D341Med (cell line): ENCODE measurements at regions not wholly inside any gene's neighbourhood (a gene's known extent, or its start where the extent isn't known, plus 50 kb on each side); places are given as distances from the start of the nearest gene placed in this dataset.

Experiments used
- DNase-seq: peaks from one replicate; pipeline ENCODE4 v3.0.0; 2012; ENCODE audit warnings: low spot score

- DNase-seq, result no peak
These were observed 324.2 kb upstream of the FAR2 start for GRCh38 chr12:28824849-28825248.

GRCh38 chr12:28826766-28827165 is 322.3 kb upstream of the FAR2 start:
- DNase-seq, result no peak

- DNase-seq, result no peak
These were observed 321.2 kb upstream of the FAR2 start for GRCh38 chr12:28827861-28828260.

GRCh38 chr12:28828318-28828717 is 320.8 kb upstream of the FAR2 start:
- DNase-seq, result no peak

- DNase-seq, result no peak
These were observed 318.6 kb upstream of the FAR2 start for GRCh38 chr12:28830491-28830890.

DNA sequence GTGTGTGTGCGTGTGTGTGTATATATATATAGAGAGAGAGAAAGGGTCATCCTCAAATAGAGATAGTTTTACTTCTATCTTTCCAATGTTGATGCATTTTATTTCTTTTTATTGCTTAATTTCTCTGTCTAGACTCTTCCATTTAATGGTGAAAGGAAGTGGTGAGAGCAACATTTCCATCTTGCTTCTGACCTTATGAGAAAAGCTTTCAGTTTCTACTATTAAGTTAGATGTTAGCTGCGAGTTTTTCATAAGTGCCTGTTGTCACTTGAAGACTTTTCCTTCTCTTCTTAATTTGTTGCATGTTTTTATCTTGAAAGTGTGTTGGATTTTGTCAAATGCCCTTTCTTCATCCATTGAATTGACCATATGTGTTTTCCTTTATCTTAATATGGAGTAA is 304.4 kb upstream of the FAR2 start:
- no peak for DNase-seq

GRCh38 chr12:28851781-28852180 is 297.3 kb upstream of the FAR2 start:
- DNase-seq, result no peak

- DNase-seq, result no peak
These were observed 293.2 kb upstream of the FAR2 start for GRCh38 chr12:28855761-28856310.

DNA sequence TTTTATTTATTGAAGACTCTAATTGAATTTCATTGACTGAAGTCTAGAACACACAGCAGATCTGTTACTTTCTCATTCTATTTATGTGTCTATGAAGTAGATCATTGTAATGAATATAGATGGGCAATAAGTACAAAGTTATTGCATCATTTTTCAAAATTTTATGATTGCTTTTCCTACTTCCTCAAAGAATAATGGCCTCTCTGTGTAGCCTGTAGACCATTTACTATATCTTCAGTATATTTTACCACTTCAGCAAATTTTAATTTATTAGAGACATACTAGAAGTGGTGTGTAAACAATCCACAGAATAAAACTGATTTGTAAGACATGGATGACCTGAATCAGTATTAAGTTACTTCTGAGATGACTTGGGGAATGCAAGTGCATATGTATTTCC is 291.7 kb upstream of the FAR2 start:
- DNase-seq, result no peak

DNA sequence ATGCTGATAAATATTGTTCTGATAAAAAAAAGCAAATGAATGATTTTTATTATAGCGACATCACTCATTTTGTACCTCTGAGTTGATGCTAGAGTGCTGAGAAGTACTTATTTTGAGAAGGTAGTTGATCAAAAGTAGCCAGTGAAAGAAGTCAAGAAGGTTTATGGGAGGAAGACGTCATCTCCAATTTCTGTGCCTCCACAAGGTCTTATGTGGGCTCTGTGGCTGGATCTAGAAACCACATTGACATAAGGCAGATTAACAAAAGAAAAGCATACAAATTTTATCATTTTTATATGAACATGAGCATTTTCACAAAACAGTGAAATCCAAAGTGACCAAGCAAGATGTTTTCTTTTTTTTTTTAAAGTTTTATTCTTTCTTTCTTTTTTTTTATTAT is 289.5 kb upstream of the FAR2 start:
- DNase-seq, result no peak

GRCh38 chr12:28865776-28866175 is 283.3 kb upstream of the FAR2 start:
- no peak for DNase-seq

DNA sequence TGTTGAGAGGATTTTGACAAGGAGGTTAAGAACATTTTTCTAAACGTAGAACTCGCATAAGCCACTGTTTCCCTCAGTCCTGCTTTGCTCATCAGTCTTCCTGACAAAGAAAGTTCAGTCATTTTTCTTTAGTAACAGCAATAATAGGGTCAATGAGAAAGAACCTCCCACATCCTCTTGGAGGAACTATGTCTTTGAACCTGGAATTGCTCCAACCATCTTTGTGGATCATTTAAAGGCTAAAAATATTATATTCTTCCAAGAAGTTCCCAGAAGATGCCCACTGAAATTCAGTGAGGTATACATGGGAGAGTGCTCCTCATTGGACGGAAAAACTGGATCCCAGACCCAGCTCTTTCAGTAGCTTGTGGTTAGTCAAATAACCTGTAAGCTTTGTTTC is 282.8 kb upstream of the FAR2 start:
- DNase-seq, result no peak

DNA sequence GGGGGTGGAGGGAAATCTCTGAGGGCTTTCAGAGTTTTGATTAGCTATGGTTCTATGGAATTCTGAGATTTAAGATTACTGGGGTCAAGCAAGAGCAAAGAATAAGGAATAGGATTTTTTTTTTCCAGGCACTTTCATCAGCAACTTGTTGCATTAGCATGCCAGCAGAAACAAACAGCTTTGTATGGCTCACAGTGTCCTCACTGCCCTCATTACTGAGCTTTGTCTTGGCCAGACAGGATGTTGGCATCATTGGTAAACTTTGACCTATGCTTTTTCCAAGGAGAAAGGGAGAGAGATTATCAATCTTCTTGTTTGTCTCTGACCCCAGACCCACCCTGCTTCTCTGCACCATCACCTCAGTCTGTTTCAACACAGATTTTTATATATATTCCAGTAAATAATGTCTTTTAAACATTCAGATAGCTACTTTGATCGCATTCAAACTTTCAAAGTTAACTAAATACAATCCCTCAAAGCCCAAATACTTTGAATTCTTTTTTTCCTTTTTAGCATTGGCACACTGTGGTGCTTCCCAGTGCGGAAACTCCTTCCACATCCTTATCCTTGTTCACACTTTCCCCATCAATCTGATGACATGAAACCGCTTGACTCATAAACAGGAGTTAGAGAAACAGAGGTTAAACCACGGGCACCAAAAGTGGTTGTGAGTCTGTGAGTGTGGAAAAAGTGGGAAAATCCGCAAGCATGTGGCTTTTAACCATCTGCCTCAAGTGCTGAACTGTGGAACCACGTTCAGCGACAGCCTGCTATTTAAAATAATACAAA is 282.2 kb upstream of the FAR2 start:
- no peak for DNase-seq

GRCh38 chr12:28868414-28868813 is 280.7 kb upstream of the FAR2 start:
- DNase-seq, result no peak

- DNase-seq, result no peak
These were observed 279.9 kb upstream of the FAR2 start for GRCh38 chr12:28869197-28869596.

GRCh38 chr12:28870839-28871440 is 278.1 kb upstream of the FAR2 start:
- DNase-seq, result no peak

GRCh38 chr12:28872654-28873268 is 276.3 kb upstream of the FAR2 start:
- peak; percentile 78 for DNase-seq

DNA sequence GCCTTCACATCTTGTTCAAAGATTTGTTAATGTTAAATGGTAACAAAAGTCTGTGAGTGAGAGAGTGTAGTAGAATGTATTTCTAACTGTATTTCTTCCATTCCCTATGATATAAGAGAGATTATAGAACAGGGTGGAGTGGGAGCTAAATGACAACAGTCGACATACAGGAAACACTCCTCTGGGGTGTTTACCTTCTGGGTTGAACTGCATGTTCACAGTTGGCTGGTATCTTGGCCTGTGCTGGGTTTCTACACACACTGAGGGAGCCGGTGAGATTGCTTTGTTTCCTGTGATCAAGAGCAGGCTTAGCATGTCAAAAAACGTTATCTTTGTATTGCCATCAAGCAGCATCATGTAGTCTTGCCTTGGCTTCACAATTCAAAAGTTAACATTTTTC is 274.3 kb upstream of the FAR2 start:
- no peak for DNase-seq

- no peak for DNase-seq
These were observed 272.8 kb upstream of the FAR2 start for GRCh38 chr12:28876196-28876798.

DNA sequence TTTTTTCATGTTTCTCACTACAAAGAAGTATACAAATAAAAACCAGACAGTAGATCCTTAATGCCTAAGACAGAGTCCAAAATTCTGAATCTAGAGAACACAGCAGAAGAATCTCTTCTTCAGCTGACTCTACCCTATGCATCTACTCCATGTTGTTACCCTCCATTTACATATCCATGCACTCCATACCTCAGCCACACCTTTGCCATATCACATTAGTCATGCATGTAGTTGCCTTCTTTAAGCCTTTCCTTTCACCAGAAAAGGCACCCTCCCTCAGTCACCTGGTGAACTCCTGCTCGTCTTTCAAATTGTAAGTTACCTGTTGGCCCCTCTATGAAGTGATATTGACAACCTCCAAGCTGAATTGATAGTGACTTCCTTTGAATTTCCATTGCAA is 271.2 kb upstream of the FAR2 start:
- DNase-seq, result no peak

DNA sequence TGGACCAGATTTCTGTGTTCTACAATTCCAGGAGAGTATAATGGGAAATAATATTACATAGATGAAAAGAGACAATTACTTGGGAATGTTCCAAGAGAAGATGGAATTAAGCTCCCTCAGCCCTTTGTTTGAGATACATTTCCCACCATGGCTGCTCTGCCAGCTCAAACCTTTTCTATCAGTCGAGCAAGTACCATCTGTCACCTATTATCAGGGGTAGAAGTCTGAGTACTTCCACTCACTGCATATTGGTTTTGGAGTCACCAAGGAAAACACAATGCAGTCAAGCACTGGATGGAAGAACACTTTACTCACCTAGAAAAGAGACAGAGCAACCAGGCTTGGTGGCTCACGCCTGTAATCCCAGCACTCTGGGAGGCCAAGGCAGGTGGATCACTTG is 270.4 kb upstream of the FAR2 start:
- DNase-seq, result peak; percentile 22

GRCh38 chr12:28879379-28879778 is 269.7 kb upstream of the FAR2 start:
- no peak for DNase-seq

DNA sequence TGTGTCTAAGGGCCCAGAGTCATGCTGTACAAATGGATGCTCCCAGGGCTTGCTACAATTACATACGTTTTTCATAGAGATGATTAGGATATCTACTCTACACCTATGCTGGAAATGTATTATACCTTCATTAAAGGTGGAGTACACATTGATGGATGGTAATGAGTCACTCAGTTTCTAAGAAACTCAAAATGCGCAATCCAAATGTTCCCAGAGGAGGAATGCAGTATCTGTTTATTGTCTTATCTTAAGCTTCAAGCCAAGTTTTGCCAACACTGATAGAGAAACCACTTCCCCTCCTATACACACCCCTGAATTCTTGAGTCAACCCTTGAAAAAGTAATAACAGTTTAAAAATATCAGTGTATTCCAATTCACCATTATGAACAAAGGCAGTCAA is 266.6 kb upstream of the FAR2 start:
- no peak for DNase-seq
